ENCODE measurements at regions not wholly inside any gene's neighbourhood (a gene's known extent, or its start where the extent isn't known, plus 50 kb on each side); places are given as distances from the start of the nearest gene placed in this dataset.
A peak's percentile ranks its signal among the peaks of the same experiment; 100 is the strongest.

DNA sequence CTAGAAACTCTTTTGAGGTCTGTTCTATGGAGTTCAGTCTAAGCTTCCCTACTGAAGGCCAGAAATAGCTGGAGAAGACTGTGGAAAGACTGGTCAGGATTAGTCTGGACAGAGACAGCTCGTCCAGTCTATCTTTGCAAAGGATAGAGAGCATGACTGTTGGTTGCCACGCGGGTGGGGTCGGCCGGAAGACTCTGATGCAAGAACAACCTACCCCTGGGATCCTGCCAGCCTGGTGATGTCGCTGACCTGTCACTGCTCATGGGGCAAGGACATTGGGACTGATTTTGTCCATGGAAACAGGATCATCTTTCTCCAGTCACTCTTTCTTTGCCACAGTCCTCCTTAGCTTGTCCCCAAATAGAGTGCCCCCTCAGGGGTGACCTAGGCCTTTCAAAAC, 337.6 kb upstream of the NPSR1 start:
- CTCF ChIA-PET = interaction anchor here (0.5 to 0.9 kb wide), 3 partner anchors 276 to 581 kb away, joined by 4 to 27 read pairs (median 8); no protein-coding TSS in a partner anchor
- H3K27me3 ChIP-seq (ENCODE audit: insufficient read depth, low read depth) = no peaks in the 10 kb centered on the region
- no peak overlapping the region for H2AFZ ChIP-seq
- TF ChIP-seq CTCF (conservative IDR thresholded peaks at IDR 0.05) (no peak), EZH2 (IDR thresholded peaks at IDR 0.05; ENCODE audit: low read depth) (no peak)
- H3K4me1 ChIP-seq (replicated peaks; ENCODE audit: insufficient read depth) = peaks cover 19% of the 10 kb centered on the region
- peak overlapping the region; percentile 76 for H3K4me2 ChIP-seq
- H3K9me3 ChIP-seq (ENCODE audit: insufficient read depth, low read depth) = no peaks in the 10 kb centered on the region
- no peaks in the 10 kb centered on the region for H3K36me3 ChIP-seq (ENCODE audit: low read depth)
- H4K20me1 ChIP-seq (ENCODE audit: insufficient read depth) = no peaks in the 10 kb centered on the region
- no peak overlapping the region for H3K27ac ChIP-seq
- no peaks in the 10 kb centered on the region for H3K79me2 ChIP-seq (ENCODE audit: low read depth)
- POLR2A ChIA-PET (ENCODE audit: unreplicated experiment) = no interaction called here
- BruUV-seq (replicated peaks) = no TSS peak
- DNase-seq = no peak
- intact Hi-C loops (cut with micrococcal nuclease; ENCODE audit: unreplicated experiment) = loop anchor here (2.0 to 10.0 kb wide), 4 partner anchors 178 to 716 kb away; partner anchors contain the start of gene DPY19L1
- H3K4me3 ChIP-seq = peak overlapping the region; percentile 43; the same call in 1 of the 2 replicates
- no peaks in the 10 kb centered on the region for H3F3A ChIP-seq (ENCODE audit: insufficient read depth, low read depth)
- H3K9me2 ChIP-seq (ENCODE audit: insufficient read depth) = no peaks in the 10 kb centered on the region

DNA sequence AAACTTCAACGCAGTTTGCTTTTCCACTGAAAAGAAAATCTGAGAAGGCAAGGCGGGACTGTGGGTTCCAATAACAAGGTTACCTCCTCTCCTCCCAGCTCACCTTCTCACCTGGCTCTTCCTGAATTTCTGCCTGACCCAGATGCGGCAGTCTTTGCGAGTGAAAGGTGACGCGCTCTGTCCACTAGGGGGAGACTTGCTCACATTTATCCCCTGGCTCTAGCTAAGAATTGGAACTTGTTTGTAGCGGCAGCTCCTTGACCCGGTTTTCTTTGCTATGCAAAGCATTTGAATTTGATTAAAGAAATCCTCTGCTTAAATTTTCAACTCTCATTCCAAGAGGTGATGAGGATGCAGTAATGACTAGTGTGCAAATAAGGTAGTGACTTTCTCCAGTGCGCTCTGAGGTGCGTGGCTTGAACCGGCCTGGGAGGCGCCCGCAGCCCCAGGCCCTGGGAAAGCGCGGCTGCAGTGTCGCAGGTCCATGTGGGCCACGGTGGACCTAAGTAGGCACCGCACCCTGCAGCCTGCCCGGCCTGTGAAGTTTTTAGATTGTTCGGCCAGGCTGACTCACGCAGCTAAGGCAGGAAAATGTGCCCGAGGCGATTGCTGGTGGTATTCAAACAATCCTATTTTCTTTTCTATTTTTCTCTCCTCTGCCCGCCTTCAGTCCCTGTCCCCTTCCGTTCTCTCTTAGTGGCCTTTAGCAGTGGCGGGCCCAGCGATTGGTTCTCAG, 336.9 kb upstream of the NPSR1 start:
- no peaks in the 10 kb centered on the region for H3K79me2 ChIP-seq (ENCODE audit: low read depth)

DNA sequence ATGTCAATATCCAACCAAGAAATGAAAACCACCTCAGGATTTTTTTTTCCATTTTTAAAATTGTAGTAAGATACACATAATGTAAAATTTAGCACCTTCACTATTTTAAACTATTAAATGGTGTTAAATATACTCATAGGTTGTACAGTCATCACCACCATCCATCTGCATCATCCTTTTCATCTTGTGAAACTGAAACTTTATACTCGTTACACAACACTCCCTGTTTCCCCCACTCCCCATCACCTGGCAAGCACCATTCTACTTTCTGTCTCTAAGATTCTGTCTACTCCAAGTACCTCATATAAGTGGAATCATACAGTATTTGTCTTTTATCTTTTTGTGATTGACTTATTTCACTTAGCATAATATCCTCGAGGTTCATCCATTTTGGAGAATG, 335.2 kb upstream of the NPSR1 start:
- H3K4me3 ChIP-seq = no peak overlapping the region
- no peaks in the 10 kb centered on the region for H3K9me3 ChIP-seq (ENCODE audit: insufficient read depth, low read depth)
- no peaks in the 10 kb centered on the region for H3K79me2 ChIP-seq (ENCODE audit: low read depth)
- no TSS peak for BruUV-seq (replicated peaks)
- TF ChIP-seq EZH2 (IDR thresholded peaks at IDR 0.05; ENCODE audit: low read depth) = no peak
- TF ChIP-seq CTCF (conservative IDR thresholded peaks at IDR 0.05) = no peak
- CTCF ChIA-PET = no interaction called here
- H3K4me1 ChIP-seq (replicated peaks; ENCODE audit: insufficient read depth) = peaks cover 19% of the 10 kb centered on the region
- no peaks in the 10 kb centered on the region for H3F3A ChIP-seq (ENCODE audit: insufficient read depth, low read depth)
- no peaks in the 10 kb centered on the region for H4K20me1 ChIP-seq (ENCODE audit: insufficient read depth)
- intact Hi-C loops (cut with micrococcal nuclease; ENCODE audit: unreplicated experiment) = loop anchor here (5.0 to 10.0 kb wide), 3 partner anchors 181 to 424 kb away; no protein-coding TSS in a partner anchor
- DNase-seq = no peak
- H3K36me3 ChIP-seq (ENCODE audit: low read depth) = no peaks in the 10 kb centered on the region
- no peak overlapping the region for H3K4me2 ChIP-seq
- no peak overlapping the region for H2AFZ ChIP-seq
- H3K27me3 ChIP-seq (ENCODE audit: insufficient read depth, low read depth) = no peaks in the 10 kb centered on the region
- H3K9me2 ChIP-seq (ENCODE audit: insufficient read depth) = no peaks in the 10 kb centered on the region
- POLR2A ChIA-PET (ENCODE audit: unreplicated experiment) = no interaction called here
- H3K27ac ChIP-seq = no peak overlapping the region

More for the DNA sequence above, 336.9 kb upstream of the NPSR1 start:
- Histone ChIP-seq H3F3A (ENCODE audit: insufficient read depth, low read depth) (no peaks in the 10 kb centered on the region), H3K9me3 (ENCODE audit: insufficient read depth, low read depth) (no peaks in the 10 kb centered on the region), H3K27me3 (ENCODE audit: insufficient read depth, low read depth) (no peaks in the 10 kb centered on the region), H3K4me2 (peak overlapping the region; percentile 76), H3K4me1 (replicated peaks; ENCODE audit: insufficient read depth) (peaks cover 19% of the 10 kb centered on the region), H3K9me2 (ENCODE audit: insufficient read depth) (no peaks in the 10 kb centered on the region), H3K36me3 (ENCODE audit: low read depth) (no peaks in the 10 kb centered on the region), H3K27ac (peak overlapping the region; percentile 35; the same call in 1 of the 2 replicates), H4K20me1 (ENCODE audit: insufficient read depth) (no peaks in the 10 kb centered on the region), H2AFZ (0 out of 2 replicates have a peak overlapping the region, but pooled peaks have one; percentile 63), H3K4me3 (peak overlapping the region; percentile 43; the same call in 1 of the 2 replicates)
- intact Hi-C loops (cut with micrococcal nuclease; ENCODE audit: unreplicated experiment) = loop anchor here (1.0 to 10.0 kb wide), 5 partner anchors 109 to 716 kb away; partner anchors contain the start of gene DPY19L1
- DNase-seq = peak; percentile 71 to 80
- TF ChIP-seq EZH2 (IDR thresholded peaks at IDR 0.05; ENCODE audit: low read depth) = no peak
- TF ChIP-seq CTCF (conservative IDR thresholded peaks at IDR 0.05) = peak; percentile 98
- CTCF ChIA-PET = interaction anchor here (0.5 to 0.9 kb wide), 3 partner anchors 276 to 581 kb away, joined by 4 to 27 read pairs (median 8); no protein-coding TSS in a partner anchor
- BruUV-seq (replicated peaks) = no TSS peak
- POLR2A ChIA-PET (ENCODE audit: unreplicated experiment) = interaction anchor here (0.8 kb wide), 1 partner anchor 20 kb away, joined by 6 read pairs; no protein-coding TSS in a partner anchor

Measured in PC-9 (cell line).